ENCODE measurements at regions not wholly inside any gene's neighbourhood (a gene's known extent, or its start where the extent isn't known, plus 50 kb on each side); places are given as distances from the start of the nearest gene placed in this dataset.

GRCh38 chr12:124403273-124403672 is 108.4 kb downstream of the RFLNA start:
- Histone ChIP-seq H3K27ac (ENCODE audit: low read length) (no peak overlapping the region), H3K4me2 (ENCODE audit: low read length) (no peak overlapping the region), H3K27me3 (ENCODE audit: low read depth, low read length) (no peaks in the 10 kb centered on the region), H2AFZ (ENCODE audit: low read depth, low read length) (no peak overlapping the region), H4K20me1 (ENCODE audit: insufficient read depth, low read length) (peaks cover 52% of the 10 kb centered on the region), H3K9me3 (ENCODE audit: insufficient read depth, low read length) (no peaks in the 10 kb centered on the region), H3K79me2 (ENCODE audit: low read length) (no peaks in the 10 kb centered on the region), H3K4me3 (ENCODE audit: low read length) (no peak overlapping the region), H3K9ac (ENCODE audit: low read length) (no peak overlapping the region), H3K4me1 (ENCODE audit: low read length) (no peaks in the 10 kb centered on the region), H3K36me3 (replicated peaks; ENCODE audit: low read depth, low read length) (peaks cover 28% of the 10 kb centered on the region)
- TF ChIP-seq EZH2phosphoT487 (IDR thresholded peaks at IDR 0.05; ENCODE audit: low read depth) (no peak), CTCF (IDR thresholded peaks at IDR 0.05; ENCODE audit: low read depth, low read length) (no peak)

- Histone ChIP-seq H3K27me3 (ENCODE audit: low read depth, low read length) (no peaks in the 10 kb centered on the region), H2AFZ (ENCODE audit: low read depth, low read length) (no peak overlapping the region), H3K79me2 (ENCODE audit: low read length) (no peaks in the 10 kb centered on the region), H3K9ac (ENCODE audit: low read length) (no peak overlapping the region), H3K4me3 (ENCODE audit: low read length) (no peak overlapping the region), H3K36me3 (replicated peaks; ENCODE audit: low read depth, low read length) (peaks cover 30% of the 10 kb centered on the region), H4K20me1 (ENCODE audit: insufficient read depth, low read length) (peaks cover 58% of the 10 kb centered on the region), H3K9me3 (ENCODE audit: insufficient read depth, low read length) (no peaks in the 10 kb centered on the region), H3K4me2 (ENCODE audit: low read length) (no peak overlapping the region), H3K27ac (ENCODE audit: low read length) (no peak overlapping the region), H3K4me1 (ENCODE audit: low read length) (no peaks in the 10 kb centered on the region)
- TF ChIP-seq EZH2phosphoT487 (IDR thresholded peaks at IDR 0.05; ENCODE audit: low read depth) (no peak), CTCF (IDR thresholded peaks at IDR 0.05; ENCODE audit: low read depth, low read length) (no peak)
Observed at GRCh38 chr12:124402248-124403066, 107.6 kb downstream of the RFLNA start.

GRCh38 chr12:124401704-124402221 is 106.9 kb downstream of the RFLNA start:
- no peak overlapping the region for H3K4me3 ChIP-seq (ENCODE audit: low read length)
- TF ChIP-seq CTCF (IDR thresholded peaks at IDR 0.05; ENCODE audit: low read depth, low read length), result no peak
- no peak for TF ChIP-seq EZH2phosphoT487 (IDR thresholded peaks at IDR 0.05; ENCODE audit: low read depth)
- no peak overlapping the region for H3K4me2 ChIP-seq (ENCODE audit: low read length)
- H3K4me1 ChIP-seq (ENCODE audit: low read length), result no peaks in the 10 kb centered on the region
- H3K79me2 ChIP-seq (ENCODE audit: low read length), result no peaks in the 10 kb centered on the region
- peaks cover 32% of the 10 kb centered on the region for H3K36me3 ChIP-seq (replicated peaks; ENCODE audit: low read depth, low read length)
- H4K20me1 ChIP-seq (ENCODE audit: insufficient read depth, low read length), result peaks cover 59% of the 10 kb centered on the region
- no peak overlapping the region for H3K27ac ChIP-seq (ENCODE audit: low read length)
- H2AFZ ChIP-seq (ENCODE audit: low read depth, low read length), result no peak overlapping the region
- no peaks in the 10 kb centered on the region for H3K9me3 ChIP-seq (ENCODE audit: insufficient read depth, low read length)
- H3K27me3 ChIP-seq (ENCODE audit: low read depth, low read length), result no peaks in the 10 kb centered on the region
- no peak overlapping the region for H3K9ac ChIP-seq (ENCODE audit: low read length)

- Histone ChIP-seq H4K20me1 (ENCODE audit: insufficient read depth, low read length) (peaks cover 62% of the 10 kb centered on the region), H3K36me3 (replicated peaks; ENCODE audit: low read depth, low read length) (peaks cover 32% of the 10 kb centered on the region), H3K27ac (ENCODE audit: low read length) (no peak overlapping the region), H3K4me1 (ENCODE audit: low read length) (no peaks in the 10 kb centered on the region), H3K4me2 (ENCODE audit: low read length) (no peak overlapping the region), H3K79me2 (ENCODE audit: low read length) (no peaks in the 10 kb centered on the region), H3K9ac (ENCODE audit: low read length) (no peak overlapping the region), H3K9me3 (ENCODE audit: insufficient read depth, low read length) (no peaks in the 10 kb centered on the region), H2AFZ (ENCODE audit: low read depth, low read length) (no peak overlapping the region), H3K27me3 (ENCODE audit: low read depth, low read length) (no peaks in the 10 kb centered on the region), H3K4me3 (ENCODE audit: low read length) (no peak overlapping the region)
- TF ChIP-seq EZH2phosphoT487 (IDR thresholded peaks at IDR 0.05; ENCODE audit: low read depth) (no peak), CTCF (IDR thresholded peaks at IDR 0.05; ENCODE audit: low read depth, low read length) (no peak)
Observed at GRCh38 chr12:124400124-124400523, 105.2 kb downstream of the RFLNA start.

All from OCI-LY3 (cell line).